Urinary bladder (tissue), 3 donors: ENCODE measurements at regions not wholly inside any gene's neighbourhood (a gene's known extent, or its start where the extent isn't known, plus 50 kb on each side); places are given as distances from the start of the nearest gene placed in this dataset.

Experiments used
- DNase-seq: peaks from one replicate; pipeline ENCODE4 v3.0.0-alpha.2; 2015; ENCODE audit errors: extremely low spot score
- H3K27ac ChIP-seq: one replicate; pipeline ENCODE4 v1.5.1; 2013; ENCODE audit warnings: low read depth, mild to moderate bottlenecking, moderate library complexity
- H3K36me3 ChIP-seq: one replicate; pipeline ENCODE4 v1.6.1; 2013; ENCODE audit warnings: mild to moderate bottlenecking, moderate library complexity; ENCODE audit not compliant: insufficient read depth
- H3K4me1 ChIP-seq: one replicate; pipeline ENCODE4 v1.6.1; 2013; ENCODE audit warnings: mild to moderate bottlenecking, moderate library complexity; ENCODE audit not compliant: insufficient read depth
- H3K4me3 ChIP-seq: one replicate; pipeline ENCODE4 v1.5.1; 2013; ENCODE audit warnings: low read depth, low read length
- WGBS: extraction: QIAGEN DNeasy Blood & Tissue Kit; methylation state at CpG from one replicate; pipeline ENCODE4 v1.1.7; 2013; 5-methylcytosine and 5-hydroxymethylcytosine counted together
- donor health status: healthy with polysubstance abuse.
- donor health status: healthy.

- no peak overlapping the region for H3K27ac ChIP-seq
- H3K4me1 ChIP-seq: no peaks in the 10 kb centered on the region
- DNase-seq: no peak
- no peak overlapping the region for H3K4me3 ChIP-seq
- WGBS: 62% methylated on average over 2 of the region's 2 CpGs
- H3K36me3 ChIP-seq: no peaks in the 10 kb centered on the region
These were observed 61.2 kb upstream of the ATL2 start for GRCh38 chr2:38438133-38438882.

- no peak overlapping the region for H3K27ac ChIP-seq
- no peaks in the 10 kb centered on the region for H3K4me1 ChIP-seq
- WGBS: 94% methylated on average over 2 of the region's 2 CpGs
- H3K4me3 ChIP-seq: no peak overlapping the region
- DNase-seq: no peak
- H3K36me3 ChIP-seq: no peaks in the 10 kb centered on the region
These were observed 59.2 kb upstream of the ATL2 start for GRCh38 chr2:38436227-38436664.

GRCh38 chr2:38435775-38436174 lies 58.7 kb upstream of the ATL2 start:
- no peaks in the 10 kb centered on the region for H3K4me1 ChIP-seq
- WGBS: 55% methylated on average over 2 of the region's 2 CpGs
- no peaks in the 10 kb centered on the region for H3K36me3 ChIP-seq
- DNase-seq: no peak
- H3K4me3 ChIP-seq: no peak overlapping the region
- H3K27ac ChIP-seq: no peak overlapping the region

GRCh38 chr2:38434595-38434994 lies 57.5 kb upstream of the ATL2 start:
- no peaks in the 10 kb centered on the region for H3K4me1 ChIP-seq
- H3K27ac ChIP-seq: no peak overlapping the region

GRCh38 chr2:38433607-38433975 lies 56.5 kb upstream of the ATL2 start:
- WGBS: 92% methylated on average over 1 of the region's 1 CpG
- H3K4me1 ChIP-seq: no peaks in the 10 kb centered on the region
- no peak overlapping the region for H3K27ac ChIP-seq
- H3K4me3 ChIP-seq: no peak overlapping the region
- H3K36me3 ChIP-seq: no peaks in the 10 kb centered on the region
- no peak for DNase-seq

More at GRCh38 chr2:38434595-38434994, 57.5 kb upstream of the ATL2 start:
- no peak overlapping the region for H3K4me3 ChIP-seq
- no peak for DNase-seq
- H3K36me3 ChIP-seq: no peaks in the 10 kb centered on the region

GRCh38 chr2:38432820-38433606 lies 55.9 kb upstream of the ATL2 start:
- WGBS: 77% methylated on average over 8 of the region's 8 CpGs
- Histone ChIP-seq H3K4me3 (no peak overlapping the region), H3K27ac (no peak overlapping the region), H3K4me1 (no peaks in the 10 kb centered on the region), H3K36me3 (no peaks in the 10 kb centered on the region)
- no peak for DNase-seq

GRCh38 chr2:38430597-38431207 lies 53.6 kb upstream of the ATL2 start:
- Histone ChIP-seq H3K36me3 (no peaks in the 10 kb centered on the region), H3K4me3 (no peak overlapping the region), H3K4me1 (no peaks in the 10 kb centered on the region), H3K27ac (no peak overlapping the region)
- WGBS: 81% methylated on average over 19 of the region's 19 CpGs
- DNase-seq: no peak

GRCh38 chr2:38430196-38430595 lies 53.1 kb upstream of the ATL2 start:
- no peaks in the 10 kb centered on the region for H3K4me1 ChIP-seq
- no peak overlapping the region for H3K4me3 ChIP-seq
- H3K36me3 ChIP-seq: no peaks in the 10 kb centered on the region
- H3K27ac ChIP-seq: no peak overlapping the region
- DNase-seq: no peak
- 92% methylated on average over 7 of the region's 7 CpGs for WGBS

GRCh38 chr2:38427936-38428335 lies 50.9 kb upstream of the ATL2 start:
- 77% methylated on average over 6 of the region's 6 CpGs for WGBS

GRCh38 chr2:38427054-38427453 lies 50.0 kb upstream of the ATL2 start:
- DNase-seq: no peak
- no peaks in the 10 kb centered on the region for H3K36me3 ChIP-seq
- no peak overlapping the region for H3K27ac ChIP-seq
- H3K4me1 ChIP-seq: no peaks in the 10 kb centered on the region
- H3K4me3 ChIP-seq: no peak overlapping the region
- WGBS: 76% methylated on average over 5 of the region's 5 CpGs

More at GRCh38 chr2:38427936-38428335, 50.9 kb upstream of the ATL2 start:
- Histone ChIP-seq H3K4me1 (no peaks in the 10 kb centered on the region), H3K36me3 (no peaks in the 10 kb centered on the region), H3K4me3 (no peak overlapping the region), H3K27ac (no peak overlapping the region)
- DNase-seq: no peak
